SK-N-SH treated with all-trans-retinoic acid at 6 μM for 48 hours (cell line): ENCODE measurements at regions not wholly inside any gene's neighbourhood (a gene's known extent, or its start where the extent isn't known, plus 50 kb on each side); places are given as distances from the start of the nearest gene placed in this dataset.

Experiments used
- ATAC-seq: fragments of 200-7000 bp; cut with Tn5 transposase; 3 replicates; pipeline ENCODE4 v1.9.1; 2020; ENCODE audit warnings: mild to moderate bottlenecking, moderate library complexity
- BACH2 ChIP-seq: fragments of 250-450 bp; sonication (Bioruptor Pico); IDR thresholded peaks from 2 replicates; pipeline ENCODE4 v1.9.0; 2021; ENCODE audit warnings: mild to moderate bottlenecking, borderline replicate concordance
- GLIS3 ChIP-seq: fragments of 250-450 bp; sonication (Bioruptor Pico); IDR thresholded peaks from 2 replicates; pipeline ENCODE4 v1.5.0; 2020; ENCODE audit warnings: mild to moderate bottlenecking, moderate library complexity
- OSR1 ChIP-seq: fragments of 250-450 bp; sonication (Bioruptor Pico); IDR thresholded peaks from 2 replicates; pipeline ENCODE4 v1.8.0; 2022; ENCODE audit warnings: moderate library complexity, mild to moderate bottlenecking, inconsistent platforms
- POU6F1 ChIP-seq: fragments of 250-450 bp; sonication (Bioruptor Pico); IDR thresholded peaks from 2 replicates; pipeline ENCODE4 v1.8.0; 2021; ENCODE audit warnings: low read depth, mild to moderate bottlenecking, moderate library complexity, borderline replicate concordance
- RARB ChIP-seq: fragments of 250-450 bp; sonication (Bioruptor Pico); IDR thresholded peaks from 2 replicates; pipeline ENCODE4 v1.8.0; 2021; ENCODE audit warnings: mild to moderate bottlenecking, moderate library complexity
- SNAI2 ChIP-seq: fragments of 250-450 bp; sonication (Bioruptor Pico); IDR thresholded peaks from 2 replicates; pipeline ENCODE4 v1.5.0; 2020; ENCODE audit warnings: mild to moderate bottlenecking, moderate library complexity
- TCF4 ChIP-seq: fragments of 250-450 bp; sonication (Bioruptor Pico); IDR thresholded peaks from 2 replicates; pipeline ENCODE4 v1.8.0; 2021; ENCODE audit warnings: mild to moderate bottlenecking, moderate library complexity, borderline replicate concordance
- TOX ChIP-seq: fragments of 250-450 bp; sonication (Bioruptor Pico); IDR thresholded peaks from 2 replicates; pipeline ENCODE4 v1.8.0; 2021; ENCODE audit warnings: mild to moderate bottlenecking, moderate library complexity, borderline replicate concordance
- ZC3H10 ChIP-seq: fragments of 250-450 bp; sonication (Bioruptor Pico); IDR thresholded peaks from 2 replicates; pipeline ENCODE4 v1.5.1; 2021; ENCODE audit warnings: mild to moderate bottlenecking, moderate library complexity
- ZFP3 ChIP-seq: fragments of 250-450 bp; sonication (Bioruptor Pico); IDR thresholded peaks from 2 replicates; pipeline ENCODE4 v1.5.0; 2020; ENCODE audit warnings: mild to moderate bottlenecking, moderate library complexity
- ZFP30 ChIP-seq: fragments of 450-650 bp; formaldehyde crosslinking; IDR thresholded peaks from 2 replicates; pipeline ENCODE4 v1.5.0; 2022; ENCODE audit warnings: mild to moderate bottlenecking, moderate library complexity
- ZNF70 ChIP-seq: fragments of 450-650 bp; formaldehyde crosslinking; IDR thresholded peaks from 2 replicates; pipeline ENCODE4 v1.5.0; 2020; ENCODE audit warnings: mild to moderate bottlenecking, moderate library complexity
- ZNF8 ChIP-seq: fragments of 450-650 bp; formaldehyde crosslinking; IDR thresholded peaks from 2 replicates; pipeline ENCODE4 v1.5.0; 2020; ENCODE audit warnings: mild to moderate bottlenecking, moderate library complexity
- TF ChIP-seq, protein P1 (sequence below): fragments of 250-450 bp; sonication (Bioruptor Pico); IDR thresholded peaks from 2 replicates; pipeline ENCODE4 v1.5.0; 2020; ENCODE audit warnings: mild to moderate bottlenecking, moderate library complexity
- TF ChIP-seq, protein P2 (sequence below): fragments of 250-450 bp; sonication (Bioruptor Pico); IDR thresholded peaks from 2 replicates; pipeline ENCODE4 v1.8.0; 2020; ENCODE audit warnings: mild to moderate bottlenecking, moderate library complexity, borderline replicate concordance
- TF ChIP-seq, protein P3 (sequence below): fragments of 250-450 bp; sonication (Bioruptor Pico); IDR thresholded peaks from 2 replicates; pipeline ENCODE4 v1.5.1; 2020; ENCODE audit warnings: low read depth, mild to moderate bottlenecking, moderate library complexity
- TF ChIP-seq, protein P4 (sequence below): fragments of 250-450 bp; sonication (Bioruptor Pico); IDR thresholded peaks from 2 replicates; pipeline ENCODE4 v1.5.1; 2021; ENCODE audit warnings: mild to moderate bottlenecking, moderate library complexity

- no peak for TF ChIP-seq ZC3H10
- ATAC-seq: no peak
These were observed 266.8 kb downstream of the SEC14L1 start for GRCh38 chr17:77407321-77408277.

- ATAC-seq: no peak
These were observed 267.5 kb downstream of the SEC14L1 start for GRCh38 chr17:77408284-77408683.

GRCh38 chr17:77409282-77410161 lies 268.8 kb downstream of the SEC14L1 start:
- ATAC-seq: no peak
- TF ChIP-seq GLIS3 (CRISPR knock-in tag) (no peak), ZFP30 (no peak), ZNF70 (CRISPR knock-in tag) (no peak), SNAI2 (CRISPR knock-in tag) (no peak), TCF4 (CRISPR knock-in tag) (no peak), ZFP3 (no peak), ZNF8 (no peak), ZC3H10 (no peak), BACH2 (no peak), TOX (CRISPR knock-in tag) (no peak), RARB (CRISPR knock-in tag) (no peak)
- TF ChIP-seq, protein P1, sequence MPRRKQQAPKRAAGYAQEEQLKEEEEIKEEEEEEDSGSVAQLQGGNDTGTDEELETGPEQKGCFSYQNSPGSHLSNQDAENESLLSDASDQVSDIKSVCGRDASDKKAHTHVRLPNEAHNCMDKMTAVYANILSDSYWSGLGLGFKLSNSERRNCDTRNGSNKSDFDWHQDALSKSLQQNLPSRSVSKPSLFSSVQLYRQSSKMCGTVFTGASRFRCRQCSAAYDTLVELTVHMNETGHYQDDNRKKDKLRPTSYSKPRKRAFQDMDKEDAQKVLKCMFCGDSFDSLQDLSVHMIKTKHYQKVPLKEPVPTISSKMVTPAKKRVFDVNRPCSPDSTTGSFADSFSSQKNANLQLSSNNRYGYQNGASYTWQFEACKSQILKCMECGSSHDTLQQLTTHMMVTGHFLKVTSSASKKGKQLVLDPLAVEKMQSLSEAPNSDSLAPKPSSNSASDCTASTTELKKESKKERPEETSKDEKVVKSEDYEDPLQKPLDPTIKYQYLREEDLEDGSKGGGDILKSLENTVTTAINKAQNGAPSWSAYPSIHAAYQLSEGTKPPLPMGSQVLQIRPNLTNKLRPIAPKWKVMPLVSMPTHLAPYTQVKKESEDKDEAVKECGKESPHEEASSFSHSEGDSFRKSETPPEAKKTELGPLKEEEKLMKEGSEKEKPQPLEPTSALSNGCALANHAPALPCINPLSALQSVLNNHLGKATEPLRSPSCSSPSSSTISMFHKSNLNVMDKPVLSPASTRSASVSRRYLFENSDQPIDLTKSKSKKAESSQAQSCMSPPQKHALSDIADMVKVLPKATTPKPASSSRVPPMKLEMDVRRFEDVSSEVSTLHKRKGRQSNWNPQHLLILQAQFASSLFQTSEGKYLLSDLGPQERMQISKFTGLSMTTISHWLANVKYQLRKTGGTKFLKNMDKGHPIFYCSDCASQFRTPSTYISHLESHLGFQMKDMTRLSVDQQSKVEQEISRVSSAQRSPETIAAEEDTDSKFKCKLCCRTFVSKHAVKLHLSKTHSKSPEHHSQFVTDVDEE (CRISPR knock-in tag): no peak
- TF ChIP-seq, protein P2, sequence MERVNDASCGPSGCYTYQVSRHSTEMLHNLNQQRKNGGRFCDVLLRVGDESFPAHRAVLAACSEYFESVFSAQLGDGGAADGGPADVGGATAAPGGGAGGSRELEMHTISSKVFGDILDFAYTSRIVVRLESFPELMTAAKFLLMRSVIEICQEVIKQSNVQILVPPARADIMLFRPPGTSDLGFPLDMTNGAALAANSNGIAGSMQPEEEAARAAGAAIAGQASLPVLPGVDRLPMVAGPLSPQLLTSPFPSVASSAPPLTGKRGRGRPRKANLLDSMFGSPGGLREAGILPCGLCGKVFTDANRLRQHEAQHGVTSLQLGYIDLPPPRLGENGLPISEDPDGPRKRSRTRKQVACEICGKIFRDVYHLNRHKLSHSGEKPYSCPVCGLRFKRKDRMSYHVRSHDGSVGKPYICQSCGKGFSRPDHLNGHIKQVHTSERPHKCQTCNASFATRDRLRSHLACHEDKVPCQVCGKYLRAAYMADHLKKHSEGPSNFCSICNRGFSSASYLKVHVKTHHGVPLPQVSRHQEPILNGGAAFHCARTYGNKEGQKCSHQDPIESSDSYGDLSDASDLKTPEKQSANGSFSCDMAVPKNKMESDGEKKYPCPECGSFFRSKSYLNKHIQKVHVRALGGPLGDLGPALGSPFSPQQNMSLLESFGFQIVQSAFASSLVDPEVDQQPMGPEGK: no peak

More at GRCh38 chr17:77408284-77408683, 267.5 kb downstream of the SEC14L1 start:
- no peak for TF ChIP-seq GLIS3 (CRISPR knock-in tag)
- TF ChIP-seq BACH2: no peak
- no peak for TF ChIP-seq RARB (CRISPR knock-in tag)
- no peak for TF ChIP-seq OSR1 (CRISPR knock-in tag)
- TF ChIP-seq, protein P3, sequence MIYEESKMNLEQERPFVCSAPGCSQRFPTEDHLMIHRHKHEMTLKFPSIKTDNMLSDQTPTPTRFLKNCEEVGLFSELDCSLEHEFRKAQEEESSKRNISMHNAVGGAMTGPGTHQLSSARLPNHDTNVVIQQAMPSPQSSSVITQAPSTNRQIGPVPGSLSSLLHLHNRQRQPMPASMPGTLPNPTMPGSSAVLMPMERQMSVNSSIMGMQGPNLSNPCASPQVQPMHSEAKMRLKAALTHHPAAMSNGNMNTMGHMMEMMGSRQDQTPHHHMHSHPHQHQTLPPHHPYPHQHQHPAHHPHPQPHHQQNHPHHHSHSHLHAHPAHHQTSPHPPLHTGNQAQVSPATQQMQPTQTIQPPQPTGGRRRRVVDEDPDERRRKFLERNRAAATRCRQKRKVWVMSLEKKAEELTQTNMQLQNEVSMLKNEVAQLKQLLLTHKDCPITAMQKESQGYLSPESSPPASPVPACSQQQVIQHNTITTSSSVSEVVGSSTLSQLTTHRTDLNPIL (CRISPR knock-in tag): no peak

DNA sequence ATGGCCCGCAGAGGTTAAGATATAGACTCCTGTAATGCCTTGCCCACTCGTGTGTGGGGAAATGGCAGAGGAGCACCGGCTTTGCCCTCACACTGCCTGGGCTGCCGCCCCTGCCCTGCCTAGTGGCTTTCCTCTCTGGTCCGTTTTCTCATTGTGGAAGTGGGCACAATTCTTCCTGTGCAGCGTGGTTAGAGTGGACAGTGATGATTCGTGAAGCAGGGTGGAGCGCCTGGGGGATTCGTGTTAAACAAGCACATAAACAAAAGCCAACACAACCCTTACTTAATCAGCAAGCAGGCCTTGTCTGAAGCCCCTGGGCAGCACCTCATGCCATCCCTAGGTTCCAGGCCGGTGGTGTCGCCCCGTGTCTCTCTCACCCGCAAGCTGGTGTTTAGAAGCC lies 269.7 kb downstream of the SEC14L1 start:
- TF ChIP-seq, protein P2: no peak
- TF ChIP-seq, protein P4, sequence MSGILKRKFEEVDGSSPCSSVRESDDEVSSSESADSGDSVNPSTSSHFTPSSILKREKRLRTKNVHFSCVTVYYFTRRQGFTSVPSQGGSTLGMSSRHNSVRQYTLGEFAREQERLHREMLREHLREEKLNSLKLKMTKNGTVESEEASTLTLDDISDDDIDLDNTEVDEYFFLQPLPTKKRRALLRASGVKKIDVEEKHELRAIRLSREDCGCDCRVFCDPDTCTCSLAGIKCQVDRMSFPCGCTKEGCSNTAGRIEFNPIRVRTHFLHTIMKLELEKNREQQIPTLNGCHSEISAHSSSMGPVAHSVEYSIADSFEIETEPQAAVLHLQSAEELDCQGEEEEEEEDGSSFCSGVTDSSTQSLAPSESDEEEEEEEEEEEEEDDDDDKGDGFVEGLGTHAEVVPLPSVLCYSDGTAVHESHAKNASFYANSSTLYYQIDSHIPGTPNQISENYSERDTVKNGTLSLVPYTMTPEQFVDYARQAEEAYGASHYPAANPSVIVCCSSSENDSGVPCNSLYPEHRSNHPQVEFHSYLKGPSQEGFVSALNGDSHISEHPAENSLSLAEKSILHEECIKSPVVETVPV (CRISPR knock-in tag): no peak
- TF ChIP-seq TOX (CRISPR knock-in tag) (no peak), ZFP30 (no peak), POU6F1 (CRISPR knock-in tag) (no peak)

More for the DNA sequence above, 269.7 kb downstream of the SEC14L1 start:
- ATAC-seq: no peak
